GM19025 (cell line): ENCODE measurements at regions not wholly inside any gene's neighbourhood (a gene's known extent, or its start where the extent isn't known, plus 50 kb on each side); places are given as distances from the start of the nearest gene placed in this dataset.
"Not testable (repeated sequence)": the region's sequence is repeated elsewhere in the genome, so short reads cannot be mapped to it uniquely, and the experiment has no call there.

Experiments used
- ATAC-seq: cut with Tn5 transposase; IDR thresholded peaks from one replicate; pipeline ENCODE4 v1.9.1; 2021; ENCODE audit warnings: mild to moderate bottlenecking, low read depth, moderate library complexity; ENCODE audit not compliant: unreplicated experiment

DNA sequence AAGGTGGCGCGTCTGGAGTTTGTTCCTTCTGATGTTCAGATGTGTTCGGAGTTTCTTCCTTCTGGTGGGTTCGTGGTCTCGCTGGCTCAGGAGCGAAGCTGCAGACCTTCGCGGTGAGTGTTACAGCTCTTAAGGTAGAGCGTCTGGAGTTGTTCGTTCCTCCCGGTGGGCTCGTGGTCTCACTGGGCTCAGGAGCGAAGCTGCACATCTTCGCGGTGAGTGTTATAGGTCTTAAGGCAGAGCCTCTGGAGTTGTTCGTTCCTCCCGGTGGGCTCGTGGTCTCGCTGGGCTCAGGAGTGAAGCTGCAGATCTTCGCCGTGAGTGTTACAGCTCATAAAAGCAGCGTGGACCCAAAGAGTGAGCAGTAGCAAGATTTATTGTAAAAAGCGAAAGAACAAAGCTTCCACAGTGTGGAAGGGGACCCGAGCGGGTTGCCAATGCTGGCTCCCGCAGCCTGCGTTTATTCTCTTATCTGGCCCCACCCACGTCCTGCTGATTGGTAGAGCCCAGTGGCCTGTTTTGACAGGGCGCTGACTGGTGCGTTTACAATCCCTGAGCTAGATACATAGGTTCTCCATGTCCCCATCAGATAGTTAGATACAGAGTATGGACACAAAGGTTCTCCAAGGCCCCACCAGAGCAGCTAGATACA lies 322.5 kb upstream of the KCND2 start:
- ATAC-seq = not testable (repeated sequence)

DNA sequence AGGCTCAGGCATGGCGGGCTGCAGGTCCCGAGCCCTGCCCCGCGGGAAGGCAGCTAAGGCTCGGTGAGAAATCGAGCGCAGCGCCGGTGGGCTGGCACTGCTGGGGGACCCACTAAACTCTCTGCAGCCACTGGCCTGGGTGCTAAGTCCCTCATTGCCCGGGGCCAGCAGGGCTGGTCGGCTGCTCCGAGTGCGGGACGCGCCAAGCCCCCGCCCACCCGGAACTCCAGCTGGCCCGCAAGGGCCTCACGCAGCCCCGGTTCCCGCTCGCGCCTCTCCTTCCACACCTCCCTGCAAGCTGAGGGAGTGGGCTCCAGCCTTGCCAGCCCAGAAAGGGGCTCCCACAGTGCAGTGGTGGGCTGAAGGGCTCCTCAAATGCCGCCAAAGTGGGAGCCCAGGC lies 321.4 kb upstream of the KCND2 start:
- ATAC-seq = not testable (repeated sequence)

DNA sequence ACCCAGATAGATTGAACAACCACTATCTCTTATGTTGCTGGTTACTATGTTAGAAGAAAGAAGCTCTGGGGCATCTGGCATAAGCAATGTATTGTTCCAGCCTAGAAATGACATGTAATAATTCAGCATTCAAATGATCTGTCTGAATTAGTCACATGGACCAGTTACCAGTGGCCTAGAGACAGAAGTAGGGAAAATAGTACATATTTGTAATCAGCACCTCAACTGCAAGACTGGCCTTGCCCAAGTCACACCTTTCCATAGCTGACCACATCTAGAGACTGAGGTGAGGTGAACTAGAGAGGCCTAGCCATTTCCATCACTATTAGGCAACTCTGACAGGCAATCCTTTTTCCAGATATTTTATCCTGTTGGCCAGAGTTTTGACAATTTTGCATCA lies 315.6 kb upstream of the KCND2 start:
- ATAC-seq = no peak

DNA sequence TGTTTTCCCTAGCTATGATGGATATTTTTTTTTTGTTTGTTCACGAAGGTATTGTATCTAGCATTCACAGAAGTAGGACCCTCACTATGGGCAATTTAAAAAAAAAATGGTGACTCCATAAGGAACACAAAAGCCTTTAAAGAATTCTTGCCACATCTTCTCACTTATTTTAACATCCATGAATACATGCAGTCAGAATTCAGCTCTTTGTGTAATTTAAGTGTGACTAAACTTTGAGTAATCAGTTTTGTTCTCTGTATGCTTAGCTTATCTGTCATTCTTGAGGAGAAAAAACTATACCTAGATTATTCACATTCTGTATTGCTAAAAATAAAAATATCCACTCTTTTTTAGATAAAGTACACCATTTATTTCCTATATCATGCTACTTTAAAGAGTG lies 313.2 kb upstream of the KCND2 start:
- no peak for ATAC-seq

DNA sequence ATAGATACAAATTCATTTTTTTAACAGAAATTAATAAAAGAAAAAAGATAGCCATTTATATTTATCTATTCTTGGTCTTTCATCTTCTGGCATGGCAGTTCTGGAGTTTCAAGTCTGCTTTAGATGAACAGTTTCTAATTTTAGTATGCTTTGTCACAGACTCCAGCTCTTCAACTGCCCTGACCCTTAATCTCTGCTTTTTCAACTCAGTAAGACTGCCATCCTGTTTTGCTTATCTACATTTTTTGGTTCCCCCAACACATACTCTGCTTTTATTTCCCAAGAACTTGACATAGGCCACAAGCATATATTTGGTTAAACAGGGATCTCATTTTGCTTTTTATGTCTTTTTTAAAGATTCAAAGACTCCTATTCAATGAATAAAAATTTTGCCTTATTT lies 309.3 kb upstream of the KCND2 start:
- ATAC-seq = no peak

DNA sequence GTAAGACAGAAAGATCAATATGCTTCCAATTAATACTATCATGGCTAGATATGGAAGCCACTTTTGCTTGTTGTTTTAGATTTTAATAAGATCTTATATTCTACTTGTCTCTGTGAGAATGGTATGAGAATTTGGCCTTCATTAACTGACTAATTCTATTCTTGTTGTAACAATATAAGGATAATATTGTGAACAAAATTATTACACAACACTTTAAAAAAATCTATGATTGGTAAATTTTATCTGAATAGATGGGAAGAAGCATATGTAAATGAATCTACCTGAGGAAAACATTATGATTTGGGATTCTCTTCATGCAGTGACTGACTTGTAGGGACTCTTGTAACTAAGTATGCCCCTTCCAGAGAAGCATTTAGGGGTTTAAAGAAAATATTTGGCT lies 308.9 kb upstream of the KCND2 start:
- no peak for ATAC-seq

DNA sequence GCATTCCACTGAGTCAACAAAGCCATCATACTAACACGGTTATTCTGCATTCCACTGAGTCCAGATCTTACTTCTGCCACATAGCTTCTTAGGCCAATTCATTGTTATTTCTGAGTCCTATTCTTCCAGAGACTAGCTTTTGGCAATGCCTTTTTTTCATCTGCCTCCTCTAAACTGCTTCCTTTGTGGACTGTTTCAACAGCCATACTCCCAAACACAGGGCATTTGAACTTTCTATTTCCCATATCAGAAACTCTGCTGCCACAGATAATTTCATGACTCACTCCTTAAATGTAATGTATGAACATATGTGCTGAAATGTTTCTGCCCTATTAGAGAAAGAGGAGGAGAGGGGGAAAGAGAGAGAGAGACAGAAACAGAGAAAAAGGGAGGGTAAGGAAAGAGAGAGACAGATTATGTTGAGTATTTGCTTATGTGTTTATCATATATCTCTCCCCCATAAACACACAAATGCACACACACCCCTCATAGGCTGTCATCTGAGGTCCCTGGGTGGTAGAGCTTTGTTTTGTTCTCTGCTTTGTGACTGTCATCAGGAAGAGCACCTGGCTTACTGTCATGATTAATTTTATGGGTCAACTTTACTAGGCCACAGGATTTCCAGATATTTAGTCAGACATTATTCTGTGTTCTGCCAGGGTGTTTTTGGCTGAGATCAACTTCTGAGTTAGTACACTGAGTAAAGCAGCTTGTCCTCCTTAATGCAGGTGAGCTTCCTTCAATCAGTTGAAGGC lies 308.0 kb upstream of the KCND2 start:
- ATAC-seq = no peak

DNA sequence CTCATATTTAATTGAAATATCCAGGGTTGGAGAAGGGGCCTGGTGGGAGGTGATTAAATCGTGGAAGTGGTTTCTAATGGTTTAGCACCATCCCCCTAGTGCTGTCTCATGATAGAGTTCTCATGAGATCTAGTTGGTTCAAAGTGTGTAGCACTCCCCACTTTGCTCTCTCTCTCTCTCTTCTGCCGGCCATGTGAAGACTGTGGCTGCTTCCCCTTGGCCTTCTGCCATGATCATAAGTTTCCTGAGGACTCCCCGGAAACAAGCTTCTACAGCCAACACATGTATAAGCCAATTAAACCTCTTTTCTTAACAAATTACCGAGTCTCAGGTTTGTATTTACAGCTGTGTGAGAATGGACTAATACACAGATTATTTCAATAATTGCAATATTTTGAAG lies 305.8 kb upstream of the KCND2 start:
- no peak for ATAC-seq

DNA sequence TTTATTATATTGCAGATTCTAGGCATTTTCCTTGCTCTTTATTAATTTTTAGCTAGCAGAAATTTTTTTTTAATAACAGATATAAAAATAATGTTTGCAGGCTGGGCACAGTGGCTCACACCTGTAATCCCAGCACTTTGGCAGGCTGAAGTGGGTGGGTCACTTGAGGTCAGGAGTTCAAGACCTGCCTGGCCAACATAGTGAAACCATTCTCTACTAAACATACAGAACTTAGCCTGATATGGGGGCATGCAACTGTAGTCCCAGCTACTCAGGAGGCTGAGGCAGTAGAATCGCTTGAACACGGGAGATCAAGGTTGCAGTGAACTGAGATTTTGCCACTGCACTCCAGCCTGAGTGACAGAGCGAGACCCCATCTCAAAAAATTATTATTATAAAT lies 304.6 kb upstream of the KCND2 start:
- not testable (repeated sequence) for ATAC-seq

DNA sequence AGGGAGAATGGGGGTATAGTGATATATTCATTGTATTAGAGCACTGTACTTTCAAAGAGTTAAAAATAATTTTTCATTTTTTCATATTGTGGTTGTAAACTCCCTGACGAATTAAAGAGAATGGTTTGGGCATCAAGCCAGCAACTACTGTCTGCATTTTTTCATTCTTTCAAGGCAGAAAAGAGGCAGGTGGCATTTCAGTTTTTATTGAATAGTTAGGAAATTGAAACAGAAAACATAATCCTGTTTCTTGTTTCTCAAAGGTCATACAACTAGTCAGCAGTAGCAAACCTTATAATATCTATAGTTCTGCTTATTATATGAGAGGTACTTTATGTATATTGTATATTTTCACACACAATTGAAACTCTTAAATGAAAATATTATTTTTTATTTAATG lies 303.9 kb upstream of the KCND2 start:
- no peak for ATAC-seq

DNA sequence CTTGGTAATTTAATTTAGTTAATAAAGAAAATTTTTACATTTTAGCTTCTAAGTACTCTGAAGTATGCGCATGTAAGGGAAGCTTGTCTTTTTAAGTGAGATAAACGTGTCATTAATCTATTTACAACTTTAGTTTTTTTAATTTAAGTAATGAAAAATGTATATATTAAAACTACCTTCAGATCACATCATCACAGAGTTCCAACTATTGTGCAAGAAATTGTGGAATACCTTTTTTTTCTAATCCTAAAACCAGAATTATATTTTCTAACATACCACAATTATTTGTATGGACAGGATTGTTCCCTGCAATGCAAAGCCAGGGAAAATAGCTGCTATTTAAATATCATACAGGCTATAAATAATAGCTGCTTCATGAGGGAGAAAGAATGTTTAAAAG lies 303.2 kb upstream of the KCND2 start:
- no peak for ATAC-seq

DNA sequence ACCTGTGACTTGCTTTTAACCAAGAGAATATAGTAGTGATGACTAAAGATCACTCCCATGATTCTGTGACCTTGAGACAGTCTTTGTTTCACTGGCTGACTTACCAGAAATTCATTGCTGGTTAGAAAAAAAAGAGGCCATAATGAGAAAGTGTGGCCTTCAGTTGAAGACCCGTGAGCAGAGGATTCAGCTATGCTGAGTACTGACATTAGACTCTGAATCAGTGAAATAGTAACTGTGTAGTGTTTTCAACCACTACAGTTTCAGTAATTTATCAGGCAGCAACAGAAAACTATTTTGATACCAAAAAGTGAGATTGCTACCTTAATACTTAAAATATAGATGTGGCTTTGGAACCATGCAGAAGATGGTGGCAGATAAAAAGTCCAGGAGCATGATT lies 298.0 kb upstream of the KCND2 start:
- ATAC-seq = no peak

DNA sequence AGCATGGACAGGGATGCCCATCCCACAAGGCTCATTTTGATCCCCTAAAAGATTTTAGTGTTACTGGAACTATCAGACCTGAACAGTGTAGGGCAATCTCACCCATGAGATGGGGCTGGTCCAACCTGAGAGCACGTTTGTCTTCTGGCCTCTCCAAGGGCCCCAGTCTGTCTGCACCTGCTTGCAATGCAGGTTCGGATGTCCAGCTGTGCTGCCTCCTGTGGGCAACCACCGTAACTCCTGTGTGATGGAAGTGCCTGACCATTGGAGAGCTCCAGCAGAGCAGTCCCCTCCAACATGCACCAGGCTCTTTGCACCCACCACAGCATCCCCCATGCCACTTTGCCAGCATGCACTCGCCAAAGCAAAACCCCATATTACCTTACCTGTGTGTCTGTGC lies 290.1 kb upstream of the KCND2 start:
- no peak for ATAC-seq

DNA sequence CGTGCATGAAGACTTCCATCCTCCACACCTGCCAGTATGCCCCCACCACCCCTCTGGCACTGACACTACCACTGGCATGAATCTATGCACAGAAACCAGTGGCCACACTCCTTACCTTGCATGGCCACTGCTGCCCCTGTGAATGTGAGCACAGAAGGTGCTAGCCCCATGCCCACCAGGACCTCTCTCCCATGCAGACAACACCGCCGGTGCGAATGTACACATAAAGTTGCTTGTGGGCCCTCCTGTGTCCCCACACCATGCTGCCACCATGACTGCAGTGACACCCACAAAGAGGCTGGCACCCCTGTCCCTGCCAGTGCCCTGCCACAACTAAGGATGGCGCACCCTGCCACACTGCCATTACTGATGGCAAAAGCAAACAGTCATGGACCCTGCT lies 289.5 kb upstream of the KCND2 start:
- ATAC-seq = no peak

DNA sequence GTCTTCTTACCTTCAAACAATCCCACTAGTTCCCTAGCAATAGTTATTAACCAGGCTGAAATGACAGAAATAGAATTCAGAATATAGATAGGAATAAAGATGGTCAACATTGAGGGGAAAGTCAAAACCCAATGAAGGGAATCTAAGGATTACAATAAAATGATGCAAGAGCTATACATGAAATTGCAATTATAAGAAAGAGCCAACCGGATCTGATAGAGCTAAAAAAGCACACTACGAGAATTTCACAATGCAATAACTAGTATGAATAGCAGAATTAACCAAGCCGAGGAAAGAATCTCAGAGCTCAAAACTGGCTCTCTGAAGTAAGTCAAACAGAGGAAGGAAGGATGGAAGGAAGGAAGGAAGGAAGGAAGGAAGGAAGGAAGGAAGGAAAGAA lies 288.7 kb upstream of the KCND2 start:
- no peak for ATAC-seq

DNA sequence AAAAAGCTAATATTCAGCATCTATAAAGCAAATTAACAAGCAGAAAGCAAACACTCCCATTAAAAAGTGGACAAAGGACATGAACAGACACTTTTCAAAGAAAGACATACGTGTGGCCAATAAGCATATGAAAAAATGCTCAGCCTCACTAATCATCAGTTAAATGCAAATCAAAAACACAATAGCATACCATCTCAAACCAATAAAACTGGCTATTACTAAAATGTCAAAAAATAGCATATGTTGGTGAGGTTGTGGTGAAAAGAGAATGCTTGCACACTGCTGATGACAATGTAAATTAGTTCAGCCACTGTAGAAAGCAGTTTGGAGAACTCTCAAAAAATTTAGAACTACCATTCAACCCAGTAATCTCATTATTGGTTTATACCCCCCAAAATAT lies 284.6 kb upstream of the KCND2 start:
- ATAC-seq = no peak

DNA sequence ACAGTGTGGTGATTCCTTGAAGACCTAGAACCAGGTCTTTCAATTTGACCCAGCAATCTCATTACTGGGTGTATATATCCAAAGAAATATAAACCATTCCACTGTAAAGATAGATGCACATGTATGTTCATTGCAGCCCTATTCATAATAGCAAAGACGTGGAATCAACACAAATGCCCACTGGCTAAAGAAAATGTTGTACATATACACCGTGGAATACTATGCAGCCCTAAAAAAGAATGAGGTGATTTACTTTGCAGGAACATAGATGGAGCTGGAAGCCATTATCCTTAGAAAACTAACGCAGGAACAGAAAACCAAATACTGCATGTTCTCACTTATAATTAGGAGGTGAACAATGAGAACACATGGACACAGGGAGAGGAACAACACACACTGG lies 278.0 kb upstream of the KCND2 start:
- no peak for ATAC-seq

DNA sequence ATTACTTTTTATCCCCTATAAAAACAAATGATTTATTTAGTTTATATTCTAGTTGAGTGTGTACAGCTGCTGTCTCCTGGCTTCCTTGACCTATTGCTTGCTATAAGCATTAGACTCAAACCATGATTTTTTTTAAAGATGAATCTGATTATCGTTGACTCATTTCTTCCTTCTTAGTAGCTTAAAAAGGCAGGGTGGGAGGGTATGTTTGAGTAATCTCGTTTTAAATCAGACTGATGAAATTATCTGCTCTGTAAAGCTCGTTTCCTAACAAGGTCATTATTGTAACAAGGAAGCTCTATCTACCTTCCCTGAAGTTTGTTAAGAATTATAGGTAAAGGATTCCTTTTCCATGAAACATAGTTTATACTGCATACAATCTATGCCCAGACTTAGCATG lies 276.3 kb upstream of the KCND2 start:
- ATAC-seq = no peak

DNA sequence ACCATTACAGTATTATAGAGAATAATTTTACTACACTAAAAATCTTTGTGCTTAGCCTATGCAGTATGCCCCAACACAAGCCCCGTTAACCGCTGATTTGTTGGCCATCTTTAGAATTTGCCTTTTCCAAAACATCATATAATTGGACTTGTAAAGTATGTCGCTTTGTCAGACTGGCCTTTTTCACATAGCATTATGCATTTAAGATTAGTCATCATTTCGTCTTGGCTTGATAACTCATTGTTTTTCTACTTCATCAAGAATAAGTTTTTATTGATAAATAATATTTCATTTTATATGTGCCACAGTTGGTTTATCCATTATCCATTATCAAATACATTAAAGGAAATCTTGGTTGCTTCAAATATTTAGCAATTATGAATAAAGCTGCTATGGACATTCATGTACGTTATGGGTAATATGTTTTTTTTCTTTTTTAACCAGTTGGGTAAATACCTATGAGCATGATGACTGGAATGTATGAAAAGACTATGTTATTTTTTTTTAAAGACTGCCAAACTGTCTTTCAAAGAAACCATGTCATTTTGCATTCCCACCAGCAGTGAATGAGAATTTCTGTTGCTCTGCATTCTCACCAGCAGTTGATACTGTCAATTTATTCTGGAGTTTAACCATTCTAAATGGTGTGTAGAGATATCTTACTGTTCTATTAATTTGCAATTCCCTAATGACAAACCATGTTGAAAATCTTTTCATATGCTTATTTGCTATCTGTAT lies 273.1 kb upstream of the KCND2 start:
- no peak for ATAC-seq

DNA sequence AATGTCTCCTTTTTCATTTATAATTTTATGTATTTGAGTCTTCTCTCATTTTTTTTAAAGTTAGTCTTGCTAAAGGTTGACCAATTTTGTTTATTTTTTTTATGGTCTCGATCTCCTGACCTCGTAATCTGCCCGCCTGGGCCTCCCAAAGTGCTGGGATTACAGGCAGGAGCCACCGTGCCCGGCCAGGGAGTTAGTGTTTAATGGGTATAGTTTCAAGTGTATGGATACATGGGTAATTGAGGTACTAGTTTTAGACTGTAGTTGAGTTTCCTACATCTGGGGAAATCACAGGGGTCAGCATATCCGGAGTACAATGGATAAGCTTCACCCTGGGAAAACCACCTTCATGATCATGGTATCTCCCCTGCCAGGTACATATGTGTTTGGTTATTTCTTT lies 267.3 kb upstream of the KCND2 start:
- ATAC-seq = no peak

DNA sequence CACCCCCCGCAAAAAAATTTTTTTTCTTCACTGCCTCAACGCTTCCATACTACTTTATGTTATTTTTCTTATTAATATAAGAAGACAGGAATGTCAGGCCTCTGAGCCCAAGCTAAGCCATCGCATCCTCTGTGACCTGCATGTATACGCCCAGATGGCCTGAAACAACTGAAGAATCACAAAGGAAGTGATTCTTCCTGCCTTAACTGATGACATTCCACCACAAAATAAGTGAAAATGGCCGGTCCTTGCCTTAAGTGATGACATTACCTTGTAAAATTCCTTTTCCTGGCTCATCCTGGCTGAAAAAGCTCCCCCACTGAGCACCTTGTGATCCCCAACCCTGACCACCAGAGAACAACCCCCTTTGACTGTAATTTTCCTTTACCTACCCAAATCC lies 258.7 kb upstream of the KCND2 start:
- ATAC-seq = not testable (repeated sequence)
